Gastrocnemius medialis (tissue), 4 donors: ENCODE measurements at regions not wholly inside any gene's neighbourhood (a gene's known extent, or its start where the extent isn't known, plus 50 kb on each side); places are given as distances from the start of the nearest gene placed in this dataset.

Experiments
- POLR2A ChIP-seq, 2 donors: fragments of 450-650 bp; IDR thresholded peaks; one replicate each; pipeline ENCODE4 v1.6.1; 2017; ENCODE audit warnings: antibody characterized with exemption in 2 of 2, mild to moderate bottlenecking in 2 of 2, moderate library complexity in 2 of 2
- TF ChIP-seq, protein P1 (sequence below), 5 experiments: fragments of 450-650 bp in 3 of 5; fragments of 200-600 bp in 2 of 5; sonication (generic) in 2 of 5; IDR thresholded peaks in 4 of 5; conservative IDR thresholded peaks in 1 of 5; 1 replicate in 4 of 5; 2 replicates in 1 of 5; pipeline ENCODE4 v1.5.1; 2016 to 2019; ENCODE audit warnings: antibody characterized with exemption in 5 of 5, mild to moderate bottlenecking in 3 of 5, moderate library complexity in 3 of 5

DNA sequence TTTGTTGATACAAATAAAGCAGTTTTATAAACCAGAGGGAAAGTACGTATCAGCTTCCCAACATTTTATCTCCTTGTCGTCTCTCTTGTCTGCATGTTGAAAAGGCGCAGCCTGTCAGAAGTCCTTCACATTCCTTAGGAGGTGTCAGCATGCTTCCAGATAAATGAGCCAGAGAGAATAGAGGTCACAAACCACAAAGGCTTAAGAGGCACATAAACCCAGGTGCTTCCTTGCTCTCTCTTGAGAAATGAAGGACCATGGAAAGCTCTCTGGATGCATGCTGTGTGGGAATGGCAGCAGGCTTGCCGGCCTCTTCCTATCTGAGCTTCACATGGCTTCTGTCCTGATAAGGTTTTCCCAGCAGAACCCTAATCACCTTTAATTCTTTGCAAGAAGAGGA is 448.5 kb downstream of the XPNPEP1 start:
- TF ChIP-seq, protein P1, sequence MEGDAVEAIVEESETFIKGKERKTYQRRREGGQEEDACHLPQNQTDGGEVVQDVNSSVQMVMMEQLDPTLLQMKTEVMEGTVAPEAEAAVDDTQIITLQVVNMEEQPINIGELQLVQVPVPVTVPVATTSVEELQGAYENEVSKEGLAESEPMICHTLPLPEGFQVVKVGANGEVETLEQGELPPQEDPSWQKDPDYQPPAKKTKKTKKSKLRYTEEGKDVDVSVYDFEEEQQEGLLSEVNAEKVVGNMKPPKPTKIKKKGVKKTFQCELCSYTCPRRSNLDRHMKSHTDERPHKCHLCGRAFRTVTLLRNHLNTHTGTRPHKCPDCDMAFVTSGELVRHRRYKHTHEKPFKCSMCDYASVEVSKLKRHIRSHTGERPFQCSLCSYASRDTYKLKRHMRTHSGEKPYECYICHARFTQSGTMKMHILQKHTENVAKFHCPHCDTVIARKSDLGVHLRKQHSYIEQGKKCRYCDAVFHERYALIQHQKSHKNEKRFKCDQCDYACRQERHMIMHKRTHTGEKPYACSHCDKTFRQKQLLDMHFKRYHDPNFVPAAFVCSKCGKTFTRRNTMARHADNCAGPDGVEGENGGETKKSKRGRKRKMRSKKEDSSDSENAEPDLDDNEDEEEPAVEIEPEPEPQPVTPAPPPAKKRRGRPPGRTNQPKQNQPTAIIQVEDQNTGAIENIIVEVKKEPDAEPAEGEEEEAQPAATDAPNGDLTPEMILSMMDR (IDR thresholded peaks at IDR 0.05 in 4 of 5, conservative IDR thresholded peaks at IDR 0.05 in 1 of 5), result no peak
- TF ChIP-seq POLR2A (IDR thresholded peaks at IDR 0.05), result no peak
